HCT116 (cell line): ENCODE measurements at regions not wholly inside any gene's neighbourhood (a gene's known extent, or its start where the extent isn't known, plus 50 kb on each side); places are given as distances from the start of the nearest gene placed in this dataset.

Experiments used
- ATAC-seq: fragments of 200-7000 bp; cut with Tn5 transposase; 2 replicates; pipeline ENCODE4 v1.9.1; 2020; ENCODE audit warnings: mild to moderate bottlenecking, moderate library complexity
- BruUV-seq: library from RNA; stranded (reverse); fragments of 400-500 nt; replicated peaks from 2 replicates; lab custom pipeline; 2021; lab: Mats Ljungman, UMichigan
- CTCF ChIA-PET: fragments of 300-600 bp; sonication (Branson Sonifier 250); formaldehyde crosslinking; loops from one replicate; lab custom pipeline; 2021; ENCODE audit warnings: antibody characterized with exemption; lab: Charles Lee
- POLR2A ChIA-PET: fragments of 300-600, 350-600 bp; sonication (Branson Sonifier 250); formaldehyde crosslinking; loops from one replicate; lab custom pipeline; 2021; ENCODE audit warnings: antibody characterized with exemption; lab: Charles Lee
- RAD21 ChIA-PET, 2 experiments: fragments of 300-600 bp; sonication (Branson Sonifier 250); formaldehyde crosslinking; loops; one replicate each; lab custom pipeline; 2023; ENCODE audit warnings: low total read pairs in 2 of 2; ENCODE audit not compliant: uncharacterized antibody in 2 of 2, unreplicated experiment in 2 of 2, low non-redundant PET in 1 of 2; lab: Charles Lee
- DNase-seq: peaks from one replicate; pipeline ENCODE4 v3.0.0-alpha.2; 2010; ENCODE audit warnings: low read depth, low spot score
- H2AFZ ChIP-seq: fragments of 200-600 bp; shearing (Covaris generic), sonication (generic); 2 replicates; pipeline ENCODE4 v1.6.1; 2017; ENCODE audit warnings: low read depth, mixed run types, mixed read lengths, antibody characterized with exemption, low read length; ENCODE audit not compliant: poor library complexity, severe bottlenecking
- H3K27ac ChIP-seq: 2 replicates; pipeline ENCODE4 v1.5.1; 2012; ENCODE audit warnings: low read depth, low read length
- H3K27me3 ChIP-seq: fragments of 200-600 bp; sonication (generic); 2 replicates; pipeline ENCODE4 v1.6.1; 2016; ENCODE audit warnings: mixed run types, low read length, mixed read lengths; ENCODE audit not compliant: insufficient read depth
- H3K36me3 ChIP-seq, 2 experiments: fragments of 200-500 bp in 1 of 2; fragments of 200-600 bp in 1 of 2; sonication (Bioruptor generic) in 1 of 2; sonication (generic) in 1 of 2; 2 replicates each; pipeline versions ENCODE4 v1.5.1 to v1.6.1; 2014 to 2016; ENCODE audit warnings: low read length in 2 of 2, inconsistent platforms in 1 of 2, mixed read lengths in 1 of 2, mixed run types in 1 of 2; ENCODE audit not compliant: insufficient read depth in 2 of 2, control insufficient read depth in 1 of 2
- H3K4me1 ChIP-seq, 2 experiments: fragments of 200-600 bp in 1 of 2; sonication (generic) in 1 of 2; 2 replicates each; pipeline versions ENCODE4 v1.5.1 to v1.6.1; 2012 to 2017; ENCODE audit warnings: low read length in 2 of 2, inconsistent platforms in 1 of 2, mild to moderate bottlenecking in 1 of 2, mixed read lengths in 1 of 2, mixed run types in 1 of 2, moderate library complexity in 1 of 2; ENCODE audit not compliant: insufficient read depth in 2 of 2, control insufficient read depth in 1 of 2
- H3K4me2 ChIP-seq: fragments of 200-600 bp; sonication (generic); 2 replicates; pipeline ENCODE4 v1.6.1; 2017; ENCODE audit warnings: mixed run types, low read length, mixed read lengths
- H3K4me3 ChIP-seq, 2 experiments: fragments of 200-600 bp in 1 of 2; sonication (generic) in 1 of 2; replicated peaks in 1 of 2; 2 replicates each; pipeline ENCODE4 v1.5.1; 2011 to 2016; ENCODE audit warnings: low read length in 2 of 2, control low read depth in 1 of 2, low read depth in 1 of 2, mild to moderate bottlenecking in 1 of 2, mixed read lengths in 1 of 2, mixed run types in 1 of 2
- H3K79me2 ChIP-seq: fragments of 200-600 bp; sonication (generic); 2 replicates; pipeline ENCODE4 v1.6.1; 2017; ENCODE audit warnings: mild to moderate bottlenecking, mixed run types, low read length, moderate library complexity, mixed read lengths; ENCODE audit not compliant: insufficient read depth
- H3K9ac ChIP-seq: fragments of 200-600 bp; sonication (generic); 2 replicates; pipeline ENCODE4 v1.6.1; 2016; ENCODE audit warnings: low read length, mixed read lengths
- H3K9me2 ChIP-seq: fragments of 200-600 bp; sonication (generic), shearing (Covaris generic); 2 replicates; pipeline ENCODE4 v1.6.1; 2017; ENCODE audit warnings: mixed run types, mild to moderate bottlenecking, moderate library complexity; ENCODE audit not compliant: insufficient read depth
- H3K9me3 ChIP-seq, 2 experiments: fragments of 200-500 bp in 1 of 2; fragments of 200-600 bp in 1 of 2; sonication (Bioruptor generic) in 1 of 2; sonication (generic) in 1 of 2; 2 replicates each; pipeline ENCODE4 v1.6.1; 2014 to 2017; ENCODE audit warnings: low read length in 2 of 2, mixed read lengths in 2 of 2, inconsistent platforms in 1 of 2, low read depth in 1 of 2, mild to moderate bottlenecking in 1 of 2, mixed run types in 1 of 2, moderate library complexity in 1 of 2; ENCODE audit not compliant: control insufficient read depth in 1 of 2, insufficient read depth in 1 of 2
- H4K20me1 ChIP-seq: fragments of 200-600 bp; sonication (generic), shearing (Covaris generic); 2 replicates; pipeline ENCODE4 v1.6.1; 2017; ENCODE audit warnings: mixed run types, mild to moderate bottlenecking, moderate library complexity; ENCODE audit not compliant: insufficient read depth
- ATF3 ChIP-seq: IDR thresholded peaks from 2 replicates; pipeline ENCODE4 v1.6.1; 2012
- CBX3 ChIP-seq: IDR thresholded peaks from 2 replicates; pipeline ENCODE4 v1.6.1; 2012; ENCODE audit warnings: low read depth
- CEBPB ChIP-seq: IDR thresholded peaks from 2 replicates; pipeline ENCODE4 v1.6.1; 2012; ENCODE audit warnings: low read depth
- CTCF ChIP-seq, 3 experiments: fragments of 200-600 bp in 1 of 3; sonication (generic) in 1 of 3; IDR thresholded peaks in 2 of 3; conservative IDR thresholded peaks in 1 of 3; 2 replicates each; pipeline ENCODE4 v1.5.1; 2012 to 2017; ENCODE audit warnings: low read depth in 2 of 3, low read length in 2 of 3, antibody characterized with exemption in 1 of 3, borderline replicate concordance in 1 of 3, control low read depth in 1 of 3, mild to moderate bottlenecking in 1 of 3, mixed read lengths in 1 of 3, mixed run types in 1 of 3, moderate library complexity in 1 of 3; ENCODE audit not compliant: insufficient read depth in 1 of 3
- EZH2 ChIP-seq: fragments of 200-600 bp; sonication (generic); IDR thresholded peaks from 2 replicates; pipeline ENCODE4 v1.6.1; 2017; ENCODE audit warnings: antibody characterized with exemption, mixed run types
- EZH2phosphoT487 ChIP-seq: fragments of 200-600 bp; IDR thresholded peaks from 2 replicates; pipeline ENCODE4 v1.6.1; 2018; ENCODE audit warnings: antibody characterized with exemption, borderline replicate concordance
- FOSL1 ChIP-seq: IDR thresholded peaks from 2 replicates; pipeline ENCODE4 v1.6.1; 2012; ENCODE audit warnings: low read depth
- JUND ChIP-seq: IDR thresholded peaks from 2 replicates; pipeline ENCODE4 v1.6.1; 2012
- POLR2A ChIP-seq: IDR thresholded peaks from 2 replicates; pipeline ENCODE4 v1.7.0; 2011; ENCODE audit warnings: borderline replicate concordance; ENCODE audit not compliant: insufficient read depth, insufficient read length; ENCODE audit errors: extremely low read depth
- POLR2AphosphoS5 ChIP-seq: IDR thresholded peaks from 2 replicates; pipeline ENCODE4 v1.6.1; 2011; ENCODE audit warnings: mild to moderate bottlenecking, low read depth, low read length, moderate library complexity
- SRF ChIP-seq: IDR thresholded peaks from 2 replicates; pipeline ENCODE4 v1.6.1; 2012; ENCODE audit warnings: low read depth
- intact Hi-C: fragments of 100-400 bp; cut with micrococcal nuclease; formaldehyde crosslinking; loops from 2 replicates; pipeline ENCODE4 v1.10.0; 2022

GRCh38 chr2:66041902-66042657 lies 392.8 kb upstream of the MEIS1 start:
- RAD21 ChIA-PET: no interaction called here
- Histone ChIP-seq H3K27ac (no peak overlapping the region), H3K4me2 (no peak overlapping the region)
- TF ChIP-seq EZH2: no peak
- TF ChIP-seq CEBPB: no peak
- TF ChIP-seq POLR2A: no peak
- no peak for TF ChIP-seq FOSL1
- no peak for TF ChIP-seq ATF3
- TF ChIP-seq CBX3: no peak
- no peak for TF ChIP-seq EZH2phosphoT487
- TF ChIP-seq, all 23 proteins: peak for 0
- no peak for ATAC-seq
- no peak overlapping the region for H3K9ac ChIP-seq
- no peak overlapping the region for H3K4me3 ChIP-seq
- H3K36me3 ChIP-seq: no peaks in the 10 kb centered on the region
- no peaks in the 10 kb centered on the region for H3K79me2 ChIP-seq
- H2AFZ ChIP-seq: no peak overlapping the region
- BruUV-seq: no TSS peak
- no peak for DNase-seq
- H3K4me1 ChIP-seq: no peaks in the 10 kb centered on the region
- H3K27me3 ChIP-seq: peaks cover 7% of the 10 kb centered on the region
- intact Hi-C loops: no loop called here
- H3K9me2 ChIP-seq: no peaks in the 10 kb centered on the region
- CTCF ChIA-PET: no interaction called here
- POLR2A ChIA-PET: no interaction called here
- H4K20me1 ChIP-seq: no peaks in the 10 kb centered on the region
- no peaks in the 10 kb centered on the region for H3K9me3 ChIP-seq

GRCh38 chr2:66036948-66037347 lies 398.0 kb upstream of the MEIS1 start:
- Histone ChIP-seq H3K4me3 (no peak overlapping the region), H3K9me2 (no peaks in the 10 kb centered on the region), H3K27ac (no peak overlapping the region), H3K9me3 (no peaks in the 10 kb centered on the region), H2AFZ (no peak overlapping the region), H4K20me1 (no peaks in the 10 kb centered on the region), H3K79me2 (no peaks in the 10 kb centered on the region), H3K4me2 (no peak overlapping the region), H3K9ac (no peak overlapping the region), H3K27me3 (peaks cover 8% of the 10 kb centered on the region), H3K36me3 (no peaks in the 10 kb centered on the region), H3K4me1 (no peaks in the 10 kb centered on the region)
- intact Hi-C loops: no loop called here
- DNase-seq (no peak), ATAC-seq (no peak)
- ChIA-PET CTCF (no interaction called here), RAD21 (no interaction called here), POLR2A (no interaction called here)
- no TSS peak for BruUV-seq
- TF ChIP-seq JUND (no peak), SRF (no peak), FOSL1 (no peak), ATF3 (no peak), CTCF (IDR thresholded peaks at IDR 0.05 in 2 of 3, conservative IDR thresholded peaks at IDR 0.05 in 1 of 3; ENCODE audit: borderline replicate concordance in 1 of 3, insufficient read depth in 1 of 3, low read depth in 2 of 3, low read length in 2 of 3) (no peak), POLR2AphosphoS5 (no peak)
